Non-pigmented ciliary epithelial cell (primary cell): ENCODE measurements at regions not wholly inside any gene's neighbourhood (a gene's known extent, or its start where the extent isn't known, plus 50 kb on each side); places are given as distances from the start of the nearest gene placed in this dataset.

Source experiments
- DNase-seq: peaks from one replicate; pipeline ENCODE4 v3.0.0-alpha.2; 2010; ENCODE audit warnings: low read depth

DNA sequence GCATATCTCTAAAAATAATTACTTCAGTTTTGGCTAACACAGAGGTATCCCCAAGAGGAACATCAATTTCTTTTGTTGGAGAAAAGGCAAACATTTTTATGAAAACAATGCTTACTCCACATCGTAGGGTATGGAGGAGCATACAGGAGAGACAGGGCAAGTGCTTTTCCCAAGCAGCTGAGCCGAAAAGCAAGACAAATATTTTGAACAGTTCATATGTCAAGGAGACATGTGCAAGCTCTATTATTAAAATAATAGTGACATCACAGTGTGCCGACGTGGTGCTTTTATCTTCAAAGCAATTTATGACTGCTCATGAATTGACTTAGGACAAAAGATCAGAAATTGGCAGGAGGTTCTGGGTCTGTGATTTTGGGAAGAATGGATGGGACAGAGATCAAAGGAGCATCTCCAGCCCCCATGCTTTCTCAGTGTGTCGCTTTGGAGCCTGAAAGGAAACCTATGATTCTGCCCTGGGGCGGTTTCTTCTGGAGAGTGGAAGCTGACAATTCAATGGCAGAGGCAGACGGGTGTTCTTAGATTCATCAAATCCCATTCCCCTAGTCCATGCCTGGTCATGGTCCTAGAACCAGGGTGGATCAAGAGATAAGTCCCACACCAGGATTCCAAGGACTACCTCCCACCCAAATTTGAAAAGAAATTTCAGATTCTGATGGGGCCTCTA, 97.1 kb downstream of the JCAD start:
- no peak for DNase-seq

DNA sequence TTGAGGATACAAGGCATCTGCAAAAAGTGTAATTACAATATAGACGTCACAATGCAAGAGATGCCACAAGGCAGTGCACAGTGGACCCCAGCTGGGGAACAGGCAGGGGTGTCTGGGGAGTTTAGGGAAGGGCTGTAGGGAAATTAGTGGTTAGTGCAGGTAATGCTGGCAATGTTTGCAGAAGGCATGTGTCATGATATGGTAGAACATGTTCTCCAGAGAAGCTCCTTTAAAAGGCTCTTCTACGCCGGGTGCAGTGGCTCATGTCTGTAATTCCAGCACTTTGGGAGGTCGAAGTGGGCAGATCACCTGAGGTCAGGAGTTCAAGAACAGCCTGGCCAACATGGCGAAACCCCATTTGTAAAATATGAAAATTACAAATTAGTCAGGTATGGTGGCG, 98.0 kb downstream of the JCAD start:
- DNase-seq, result no peak

DNA sequence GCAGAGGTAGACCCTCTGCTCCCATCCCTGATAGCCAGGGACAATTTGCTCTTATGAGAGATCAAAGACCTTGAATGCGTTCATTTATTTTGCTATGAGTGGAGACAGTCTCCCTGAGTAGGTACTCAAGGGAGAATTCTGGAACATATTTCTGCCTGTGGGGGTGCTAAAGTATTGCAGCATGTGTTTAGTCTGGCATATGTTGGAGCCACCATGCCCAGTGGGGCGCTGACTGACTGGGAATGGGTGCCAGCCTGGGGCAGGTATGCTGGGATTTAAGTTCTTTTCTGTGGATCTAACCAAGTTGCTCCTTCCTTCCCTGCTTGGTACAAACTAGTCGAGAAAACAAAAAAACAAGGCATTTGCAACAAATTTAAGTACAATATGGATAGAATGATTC, 99.1 kb downstream of the JCAD start:
- no peak for DNase-seq

DNA sequence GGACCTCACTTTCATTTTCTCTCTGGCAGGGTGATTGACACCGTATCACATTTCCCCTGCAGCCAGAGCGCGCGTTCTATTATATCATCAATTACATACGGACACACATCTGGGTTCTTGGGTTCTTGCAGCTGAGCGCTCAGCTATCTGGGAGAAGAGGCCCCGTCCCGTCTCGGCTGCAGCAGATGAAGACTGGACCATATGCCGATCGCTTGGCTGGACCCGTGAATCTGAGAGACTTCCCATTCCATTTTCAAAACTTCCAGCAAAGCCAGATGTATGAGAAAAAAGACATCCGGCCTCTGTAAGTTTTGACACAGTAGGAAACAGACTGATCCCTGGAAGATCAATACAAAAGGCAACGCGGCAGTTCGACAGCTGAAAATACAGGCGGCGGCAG, 99.8 kb downstream of the JCAD start:
- DNase-seq, result no peak

DNA sequence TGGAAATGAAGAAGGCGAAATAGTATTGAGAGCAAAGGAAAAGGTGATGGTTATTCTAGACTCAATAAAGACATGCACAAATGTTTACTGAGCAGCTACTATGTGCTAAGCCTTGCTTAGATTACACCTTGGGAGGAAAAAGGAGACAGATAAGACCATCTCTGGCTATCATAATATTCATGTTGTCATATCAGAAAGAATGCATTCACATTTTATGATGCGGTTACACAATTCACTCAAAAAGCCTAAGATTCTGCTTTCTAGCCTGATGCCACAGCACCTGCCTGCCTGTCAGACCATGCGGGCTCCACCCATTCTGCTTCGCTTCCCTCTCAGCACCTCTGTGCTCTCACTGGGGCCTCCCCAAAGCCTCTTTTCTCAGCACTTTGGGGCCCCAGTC, 100.9 kb downstream of the JCAD start:
- no peak for DNase-seq

DNA sequence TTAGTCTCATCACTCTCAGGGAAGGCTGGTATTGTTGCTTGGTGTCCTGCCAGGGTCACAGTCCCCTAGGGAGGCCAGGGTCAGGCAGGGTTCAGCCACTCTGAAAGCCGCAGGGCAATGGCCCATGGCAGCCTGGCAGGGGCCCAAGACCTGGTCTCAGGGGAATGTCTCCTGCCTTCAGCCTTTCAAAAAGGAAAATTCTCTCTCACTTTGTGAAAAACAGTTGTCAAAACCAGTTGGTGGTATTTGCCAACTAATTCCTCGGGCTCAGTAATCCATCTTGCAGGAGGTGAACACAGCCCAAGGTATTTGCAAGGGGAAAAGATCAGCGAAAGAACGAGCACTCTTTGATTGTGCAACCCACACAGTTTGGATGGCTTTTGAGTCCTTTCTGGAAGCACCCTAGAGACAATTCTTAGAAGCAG, 101.5 kb downstream of the JCAD start:
- DNase-seq, result no peak

DNA sequence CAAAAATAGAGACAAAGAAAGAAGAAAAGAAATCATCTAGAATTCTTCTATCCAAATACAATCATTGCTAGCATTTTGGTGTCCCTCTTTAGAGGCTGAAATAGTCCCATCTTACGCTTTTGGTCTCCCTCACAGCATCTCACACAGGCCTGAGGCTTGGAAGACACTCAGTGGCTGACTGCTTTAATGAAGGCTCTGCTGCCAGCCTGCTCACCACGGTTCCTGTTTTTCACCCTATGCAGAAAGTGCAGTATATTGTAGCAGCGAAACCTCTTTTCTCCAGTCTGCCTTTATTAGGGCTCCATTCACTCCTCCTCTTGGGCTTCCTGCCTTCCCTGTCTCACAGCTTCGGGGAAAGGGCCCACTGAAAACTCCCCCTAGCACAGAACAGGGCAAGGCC, 102.2 kb downstream of the JCAD start:
- DNase-seq, result no peak

DNA sequence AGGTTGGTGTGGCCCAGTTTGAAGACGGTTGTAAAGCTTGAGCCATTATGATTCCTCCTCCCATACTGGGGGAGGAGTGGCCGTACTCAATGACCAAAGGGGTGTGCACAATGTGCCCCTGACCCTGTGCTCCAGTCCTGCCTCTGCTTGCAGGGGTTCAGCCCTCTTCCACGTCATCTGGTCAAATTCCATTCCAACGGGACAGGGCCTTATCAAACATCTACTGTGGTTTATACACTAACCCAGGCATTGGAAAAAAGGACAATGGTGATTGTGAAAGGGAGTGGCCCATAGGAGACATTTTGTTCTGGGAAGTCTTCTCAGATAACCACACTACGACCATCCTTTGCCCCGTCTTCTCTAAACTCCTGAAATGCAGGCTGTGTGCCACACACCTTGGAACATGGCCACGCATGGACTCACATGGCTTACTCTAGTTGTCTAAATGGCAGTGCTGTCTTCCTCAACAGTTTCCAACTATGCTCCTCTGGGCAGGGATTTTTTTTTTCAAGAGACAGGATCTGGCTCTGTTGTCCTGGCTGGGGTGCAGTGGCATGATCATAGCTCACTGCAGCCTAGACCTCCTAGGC, 103.0 kb downstream of the JCAD start:
- no peak for DNase-seq

DNA sequence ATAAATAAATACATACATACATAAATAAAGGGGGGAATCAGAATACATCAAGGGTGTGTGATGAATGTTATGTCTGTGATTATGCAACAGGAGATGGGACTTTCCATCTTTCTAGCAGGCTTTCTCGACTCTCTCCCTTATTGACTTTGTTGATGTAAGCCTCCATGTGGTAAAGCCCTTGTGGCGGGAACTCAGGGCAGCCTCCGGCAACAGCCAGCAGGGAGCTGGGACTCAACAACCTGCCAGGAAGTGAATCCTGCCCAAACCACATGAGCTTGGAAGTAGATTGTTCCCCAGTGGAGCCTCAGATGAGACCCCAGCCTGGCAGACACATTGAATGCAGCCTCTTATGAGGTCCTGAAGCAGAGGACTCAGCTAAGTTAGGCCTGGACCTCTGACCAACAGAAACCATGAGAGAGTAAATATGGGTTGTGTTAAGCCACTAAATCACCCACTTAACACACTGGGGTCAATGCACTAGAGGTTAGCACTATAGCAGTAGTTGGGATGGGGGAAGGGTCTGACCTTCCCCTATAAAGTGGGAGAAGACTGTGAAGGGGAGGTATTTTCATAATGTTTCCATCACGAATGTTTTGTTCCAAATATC, 104.0 kb downstream of the JCAD start:
- DNase-seq, result no peak

DNA sequence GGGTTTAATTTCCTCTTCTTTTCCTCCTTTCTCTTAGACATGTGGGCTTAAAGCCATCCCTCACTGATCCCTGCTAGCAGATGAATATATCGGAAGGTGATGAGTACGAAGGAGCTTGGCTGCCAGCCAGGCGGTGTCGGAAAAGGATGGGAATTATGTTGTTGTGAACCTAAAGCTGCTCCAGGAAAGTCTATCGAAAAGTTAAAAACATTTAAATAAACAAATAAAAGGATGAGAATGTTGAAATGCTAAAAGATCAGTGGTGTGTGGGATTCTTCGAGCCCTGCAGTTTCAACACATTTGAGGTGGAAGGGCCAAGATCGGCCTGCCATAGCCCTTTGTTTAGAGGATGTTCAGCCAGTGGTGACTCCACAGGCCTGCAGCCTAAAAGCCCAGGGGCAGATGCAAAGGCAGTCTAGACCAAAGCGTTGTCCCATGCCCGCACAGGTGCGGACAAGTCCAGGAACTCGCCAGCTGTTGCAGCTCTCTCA, 107.9 kb downstream of the JCAD start:
- DNase-seq, result no peak

DNA sequence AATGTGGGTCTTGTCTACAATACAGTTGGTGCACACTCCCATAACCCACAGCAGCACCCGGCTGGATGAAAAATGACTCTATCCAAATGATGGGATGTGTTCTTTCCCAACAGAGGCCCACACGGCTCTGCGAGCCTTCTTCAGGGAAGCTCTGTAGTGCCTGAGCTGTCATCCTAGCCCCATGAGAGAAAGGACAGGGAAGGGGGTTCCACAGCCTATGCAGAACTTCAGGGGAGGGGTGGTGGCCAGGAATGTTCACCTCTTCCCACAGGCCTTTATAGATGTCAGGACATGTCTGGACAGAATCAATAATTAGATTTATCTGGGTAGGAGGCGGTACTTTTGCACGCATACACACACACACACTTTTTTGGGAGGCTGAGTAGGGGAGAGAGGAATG, 109.0 kb downstream of the JCAD start:
- no peak for DNase-seq

DNA sequence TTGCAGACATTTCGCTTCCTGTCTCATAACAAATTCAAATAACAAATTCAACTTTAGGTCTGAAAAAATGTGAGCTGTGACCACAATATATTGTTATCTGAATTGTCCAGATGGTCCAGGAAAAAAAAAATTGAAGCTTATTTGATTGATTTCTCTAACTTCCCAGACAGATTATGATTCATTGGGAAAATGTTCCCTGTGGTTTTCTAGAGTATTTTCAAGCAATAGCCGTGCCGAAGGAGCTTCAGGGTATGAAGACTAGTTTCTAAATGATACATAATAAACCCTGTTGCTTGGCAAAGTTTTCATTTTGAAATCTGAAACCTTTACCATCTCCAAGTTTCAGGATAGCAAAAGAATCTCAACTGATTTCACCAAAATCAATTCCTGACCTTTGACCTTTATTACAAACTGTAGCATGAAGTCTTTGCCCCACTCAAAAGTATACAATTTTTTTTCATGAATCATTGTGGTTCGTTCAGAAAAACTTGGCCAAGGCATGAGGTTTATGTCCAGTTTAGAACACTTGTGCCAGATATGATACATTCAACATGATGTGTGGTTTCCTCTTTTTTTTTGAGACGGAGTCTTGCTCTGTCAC, 109.9 kb downstream of the JCAD start:
- peak; percentile 92 for DNase-seq

DNA sequence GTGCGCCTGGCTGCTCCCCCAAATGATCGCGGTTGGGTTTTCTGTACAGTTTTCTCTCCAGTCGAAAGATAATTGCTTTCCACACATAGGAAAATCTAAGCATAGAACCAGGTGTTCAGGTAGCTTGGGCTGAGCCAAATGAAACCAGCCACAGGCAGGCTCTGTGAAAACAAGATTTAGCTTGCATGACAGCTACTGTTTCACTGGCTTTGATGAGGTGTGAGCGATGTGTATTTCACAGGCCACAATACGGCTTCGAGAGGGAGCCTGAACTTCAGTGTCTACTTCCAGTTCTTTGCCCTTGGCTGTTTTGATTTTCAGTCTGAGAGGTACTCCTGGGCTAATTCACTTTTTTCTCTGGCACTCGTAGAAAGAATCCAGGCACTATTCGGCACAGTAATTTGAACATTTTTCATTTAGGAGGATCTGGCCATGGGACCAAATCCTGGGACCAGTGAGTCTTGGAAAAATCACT, 110.5 kb downstream of the JCAD start:
- DNase-seq, result no peak

DNA sequence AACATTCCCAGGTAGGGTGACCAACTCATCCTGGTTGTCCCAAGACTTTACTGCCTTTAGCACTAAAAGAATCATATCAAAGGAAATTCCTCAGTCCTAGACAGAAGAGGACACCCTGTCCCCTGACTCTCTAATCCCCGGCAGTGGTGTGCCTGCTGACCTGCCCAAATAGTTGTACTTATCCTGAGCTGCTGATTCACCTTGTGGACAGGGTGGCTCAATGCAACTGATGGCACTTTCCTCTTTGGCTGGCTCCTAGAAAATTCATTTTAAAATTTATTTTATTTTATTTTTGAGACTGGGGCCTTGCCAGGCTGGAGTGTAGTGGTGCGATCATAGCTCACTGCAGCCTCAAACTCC, 111.7 kb downstream of the JCAD start:
- DNase-seq, result no peak

DNA sequence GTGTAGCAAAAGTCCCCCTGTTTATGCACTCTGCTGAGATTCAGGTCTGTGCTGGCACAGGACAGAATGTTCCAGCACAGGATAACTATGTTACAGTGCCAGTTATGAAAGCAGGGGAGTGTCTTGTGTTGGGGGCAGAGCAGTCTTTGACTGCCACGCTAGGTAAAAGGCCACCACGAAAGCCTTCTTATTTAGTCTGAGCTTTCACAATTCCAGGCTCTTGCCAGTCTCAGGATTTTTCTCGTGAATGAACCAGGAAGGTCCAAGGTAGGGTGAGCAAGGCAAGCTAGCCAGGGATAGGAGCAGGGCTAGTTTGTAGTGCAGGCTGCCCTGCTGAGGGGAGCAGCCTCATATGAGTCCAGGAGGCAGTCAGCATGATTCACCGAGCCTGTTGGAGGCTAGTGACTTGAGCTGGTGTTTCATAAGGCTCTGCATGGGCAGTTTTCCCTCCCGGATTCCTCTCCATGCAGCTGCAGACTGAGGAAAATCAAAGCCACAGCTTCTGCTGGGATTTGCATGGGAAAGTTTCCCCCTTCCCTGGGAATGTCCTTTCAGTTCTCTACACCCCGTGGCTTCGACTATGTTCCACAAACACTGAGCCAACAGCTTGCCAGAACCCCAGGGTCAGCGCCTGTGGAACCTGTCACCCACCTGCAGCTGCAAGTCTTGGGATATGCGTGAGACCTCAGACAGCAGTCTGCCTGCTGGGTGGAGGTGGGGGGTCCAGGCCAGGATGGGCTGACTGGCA, 112.3 kb downstream of the JCAD start:
- peak; percentile 81 for DNase-seq

DNA sequence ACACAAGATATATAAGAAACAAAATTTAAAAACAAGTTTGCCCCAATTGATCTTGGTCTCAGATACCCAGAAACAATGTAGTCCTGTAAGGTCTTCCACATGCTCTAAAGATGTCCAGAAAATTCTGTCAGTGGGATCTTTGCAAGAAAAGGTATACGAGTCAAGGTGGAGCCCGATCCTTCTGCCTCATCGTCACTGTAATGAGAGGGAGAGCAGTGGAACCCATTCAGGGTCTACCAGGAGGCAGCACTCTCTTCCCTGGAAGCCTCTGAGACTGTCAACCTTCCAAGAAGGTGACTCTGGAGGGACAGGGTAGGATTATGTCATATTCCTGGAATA, 112.8 kb downstream of the JCAD start:
- no peak for DNase-seq

DNA sequence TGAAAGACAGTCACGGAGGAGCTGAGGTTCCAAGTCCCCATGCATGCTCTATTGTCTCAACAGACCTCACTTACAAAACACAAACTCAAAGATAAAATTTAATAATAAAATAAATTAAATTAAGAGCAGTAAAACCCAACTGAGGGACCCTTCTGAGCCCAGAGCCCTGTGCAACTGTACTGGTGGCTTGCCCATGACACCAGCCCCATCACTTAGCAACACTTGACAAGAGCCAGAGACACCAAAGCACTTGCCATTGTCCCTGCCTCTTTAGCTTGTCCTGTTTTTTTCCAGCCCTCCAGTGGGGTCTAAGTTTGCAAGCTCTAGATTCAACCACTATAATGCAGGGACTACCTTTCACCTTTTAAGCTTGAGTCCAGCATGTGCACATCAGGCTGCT, 117.9 kb downstream of the JCAD start:
- DNase-seq, result no peak

DNA sequence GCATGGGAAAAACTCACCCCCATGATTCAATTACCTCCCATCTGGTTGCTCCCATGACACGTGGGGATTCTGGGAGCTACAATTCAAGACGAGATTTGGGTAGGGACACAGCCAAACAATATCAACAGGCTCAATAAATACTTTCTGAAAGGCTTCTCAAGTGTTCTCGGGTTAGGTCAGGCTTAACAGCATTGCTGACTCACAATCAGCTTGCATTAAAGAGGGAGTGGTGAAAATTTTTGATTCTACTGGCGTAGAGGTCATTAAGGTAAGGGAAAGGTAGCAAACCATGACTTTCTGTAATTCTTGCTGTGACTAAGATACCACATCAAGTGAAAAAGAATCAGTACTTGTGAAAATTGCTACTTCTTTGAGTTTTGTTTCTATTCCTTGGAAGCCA, 126.4 kb downstream of the JCAD start:
- no peak for DNase-seq

DNA sequence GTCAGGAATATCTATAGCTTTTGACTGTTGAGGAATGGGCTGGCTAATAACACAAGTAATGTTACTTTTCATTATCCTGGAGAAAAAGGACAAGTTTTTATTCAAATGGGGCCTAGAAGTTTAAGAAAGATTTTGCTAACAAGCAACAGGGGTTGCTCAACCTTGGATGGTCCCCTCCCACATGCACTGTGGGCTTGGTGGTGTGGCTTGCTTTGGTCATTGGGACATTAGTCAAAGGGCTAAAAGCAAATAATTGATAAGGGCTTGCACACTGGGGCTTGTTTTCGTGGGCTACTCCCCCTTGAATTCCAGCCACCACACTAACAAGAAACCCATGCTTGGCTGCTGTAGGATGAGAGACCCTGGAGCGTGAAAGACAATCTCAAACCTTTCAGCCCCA, 127.6 kb downstream of the JCAD start:
- DNase-seq, result no peak

DNA sequence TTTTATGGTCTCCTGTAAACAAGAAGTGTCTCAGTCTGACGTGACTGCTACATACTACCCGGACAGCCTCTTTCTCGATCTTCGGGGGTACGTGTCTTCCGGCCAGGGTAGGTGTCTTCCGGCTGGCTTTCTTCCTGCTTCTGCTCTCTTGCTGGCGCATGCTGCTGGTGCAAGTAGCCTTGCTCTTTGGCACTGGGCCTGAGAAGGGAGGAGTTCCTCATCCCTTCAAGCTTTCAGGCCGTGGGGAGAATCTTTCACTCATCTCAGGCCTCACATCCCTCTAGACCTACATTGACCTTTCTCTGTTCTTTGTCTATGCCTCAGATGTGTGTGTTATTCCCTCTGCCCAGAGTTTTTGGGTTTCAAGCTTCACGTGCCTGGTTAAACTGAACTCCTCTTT, 130.4 kb downstream of the JCAD start:
- DNase-seq, result no peak

DNA sequence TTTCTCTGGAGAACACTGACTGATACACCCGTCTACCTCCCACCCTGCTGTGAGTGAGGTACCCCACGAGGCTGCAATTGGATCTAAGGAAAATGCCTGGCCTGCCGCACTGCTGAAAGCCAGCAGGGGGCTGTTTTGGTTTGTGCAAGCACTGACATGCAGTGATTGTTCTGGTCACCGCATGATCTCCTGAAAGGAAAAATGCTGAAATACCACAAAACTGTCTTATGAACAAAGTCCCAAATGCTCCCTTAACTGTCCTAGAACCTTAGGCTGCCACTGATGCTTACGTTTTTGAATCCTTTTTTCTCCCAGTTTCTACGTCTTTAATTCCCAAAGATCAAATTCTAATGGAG, 132.7 kb downstream of the JCAD start:
- no peak for DNase-seq

DNA sequence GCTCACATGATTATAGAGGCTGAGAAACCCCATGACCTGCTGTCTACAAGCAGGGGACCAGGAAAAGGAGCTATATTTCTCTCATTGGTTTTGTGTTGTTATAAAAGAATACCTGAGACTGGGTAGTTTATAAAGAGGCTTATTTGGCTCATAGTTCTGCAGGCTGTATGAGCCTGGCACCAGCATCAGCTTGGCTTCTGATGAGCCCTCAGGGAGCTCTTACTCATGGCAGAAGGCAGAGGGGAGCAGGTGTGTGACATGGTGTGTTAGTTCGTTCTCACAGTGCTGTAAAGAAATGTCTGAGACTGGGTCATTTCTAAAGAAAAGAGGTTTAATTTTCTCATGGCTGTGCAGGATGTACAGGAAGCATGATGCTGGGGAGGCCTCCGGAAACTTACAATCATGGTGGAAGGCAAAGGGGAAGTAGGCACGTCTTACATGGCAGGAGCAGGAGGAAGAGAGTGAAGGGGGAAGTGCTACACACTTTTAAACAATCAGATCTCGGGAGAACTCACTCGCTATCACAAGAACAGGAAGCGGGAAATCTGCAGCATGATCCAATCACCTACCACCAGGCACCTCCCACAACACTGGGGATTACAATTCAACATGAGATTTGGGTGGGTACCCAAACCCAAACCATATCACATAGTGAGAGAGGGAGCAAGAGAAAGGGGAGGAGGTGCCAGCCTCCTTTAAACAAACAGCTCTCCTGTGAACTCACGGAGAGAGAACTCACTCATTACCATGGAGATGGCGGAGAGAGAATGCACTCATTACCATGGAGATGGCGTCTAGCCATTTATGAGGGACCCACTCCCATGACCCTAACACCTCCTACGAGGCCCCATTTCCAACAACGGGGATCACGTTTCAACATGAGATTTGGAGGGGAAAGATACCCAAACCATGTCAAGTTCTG, 133.4 kb downstream of the JCAD start:
- DNase-seq, result no peak
